Fibroblast of mammary gland (primary cell): ENCODE measurements at regions not wholly inside any gene's neighbourhood (a gene's known extent, or its start where the extent isn't known, plus 50 kb on each side); places are given as distances from the start of the nearest gene placed in this dataset.

ENCODE experiments used
- DNase-seq: peaks from one replicate; pipeline ENCODE4 v3.0.0-alpha.2; 2010; ENCODE audit warnings: low read depth
- H3K4me3 ChIP-seq: 2 replicates; pipeline ENCODE4 v1.5.1; 2011; ENCODE audit warnings: low read depth, mild to moderate bottlenecking, low read length, moderate library complexity; ENCODE audit not compliant: control insufficient read depth
- CTCF ChIP-seq: conservative IDR thresholded peaks from 2 replicates; pipeline ENCODE4 v1.5.1; 2011; ENCODE audit warnings: low read depth, low read length, inconsistent platforms; ENCODE audit not compliant: control insufficient read depth, insufficient read depth

- DNase-seq = no peak
- no peak for TF ChIP-seq CTCF
- no peak overlapping the region for H3K4me3 ChIP-seq
These were observed 210.9 kb upstream of the GALNT2 start for GRCh38 chr1:229856009-229856650.

GRCh38 chr1:229857585-229857984 is 209.5 kb upstream of the GALNT2 start:
- no peak overlapping the region for H3K4me3 ChIP-seq
- peak; percentile 46 for DNase-seq
- TF ChIP-seq CTCF = no peak

GRCh38 chr1:229859026-229859425 is 208.0 kb upstream of the GALNT2 start:
- no peak for DNase-seq
- no peak for TF ChIP-seq CTCF
- no peak overlapping the region for H3K4me3 ChIP-seq

GRCh38 chr1:229860926-229861325 is 206.1 kb upstream of the GALNT2 start:
- no peak for DNase-seq
- no peak for TF ChIP-seq CTCF

GRCh38 chr1:229862017-229862774 is 204.8 kb upstream of the GALNT2 start:
- TF ChIP-seq CTCF = no peak
- no peak for DNase-seq
- H3K4me3 ChIP-seq = no peak overlapping the region

More at GRCh38 chr1:229860926-229861325, 206.1 kb upstream of the GALNT2 start:
- no peak overlapping the region for H3K4me3 ChIP-seq

GRCh38 chr1:229863651-229864545 is 203.1 kb upstream of the GALNT2 start:
- no peak overlapping the region for H3K4me3 ChIP-seq
- TF ChIP-seq CTCF = no peak
- DNase-seq = no peak
